Esophagus squamous epithelium (tissue), 5 donors: ENCODE measurements at regions not wholly inside any gene's neighbourhood (a gene's known extent, or its start where the extent isn't known, plus 50 kb on each side); places are given as distances from the start of the nearest gene placed in this dataset.
"Not testable (repeated sequence)": the region's sequence is repeated elsewhere in the genome, so short reads cannot be mapped to it uniquely, and the experiment has no call there.

Source experiments
- DNase-seq: peaks from one replicate; lab custom pipeline; 2025; lab: John Stamatoyannopoulos, UW
- H3K27ac ChIP-seq, 4 donors: fragments of 200-600 bp; sonication (generic); one replicate each; pipeline ENCODE4 v1.5.1; 2016 to 2019; ENCODE audit warnings: mild to moderate bottlenecking in 1 of 4
- H3K27me3 ChIP-seq, 4 donors: fragments of 200-600 bp; sonication (generic); 1 replicate in 3 of 4; 2 replicates in 1 of 4; pipeline versions ENCODE4 v1.5.1 to v1.6.0; 2017 to 2021; ENCODE audit warnings: antibody characterized with exemption in 1 of 4
- H3K36me3 ChIP-seq, 3 donors: fragments of 200-600 bp; sonication (generic); one replicate each; pipeline ENCODE4 v1.5.1; 2016 to 2019
- H3K4me1 ChIP-seq, 3 donors: fragments of 200-600 bp; sonication (generic); one replicate each; pipeline ENCODE4 v1.5.1; 2017 to 2019
- H3K4me3 ChIP-seq, 4 donors: fragments of 200-600 bp; sonication (generic); 1 replicate in 3 of 4; 2 replicates in 1 of 4; pipeline ENCODE4 v1.5.1; 2016 to 2019; ENCODE audit warnings: mild to moderate bottlenecking in 2 of 4, moderate library complexity in 1 of 4
- H3K9me3 ChIP-seq, 3 donors: fragments of 200-600 bp; sonication (generic); one replicate each; pipeline ENCODE4 v1.5.1; 2016 to 2019
- POLR2A ChIP-seq, 4 donors: fragments of 450-650 bp; IDR thresholded peaks; one replicate each; pipeline ENCODE4 v1.6.1; 2017; ENCODE audit warnings: antibody characterized with exemption in 4 of 4, mild to moderate bottlenecking in 4 of 4, moderate library complexity in 3 of 4
- WGBS, 2 donors: methylation state at CpG; one replicate each; pipeline ENCODE4 v1.1.5; 2018; 5-methylcytosine and 5-hydroxymethylcytosine counted together
- intact Hi-C: fragments of 100-400 bp; cut with DNase I; formaldehyde crosslinking; loops from one replicate; pipeline ENCODE4 v1.15.0; 2022
- TF ChIP-seq, protein P1 (sequence below), 6 experiments: fragments of 450-650 bp in 4 of 6; fragments of 200-600 bp in 2 of 6; sonication (generic) in 2 of 6; IDR thresholded peaks; one replicate each; pipeline ENCODE4 v1.5.1; 2016 to 2019; ENCODE audit warnings: antibody characterized with exemption in 6 of 6, mild to moderate bottlenecking in 4 of 6, moderate library complexity in 4 of 6
- donor health status: DM: yes; HTN: yes; CAD: no.

DNA sequence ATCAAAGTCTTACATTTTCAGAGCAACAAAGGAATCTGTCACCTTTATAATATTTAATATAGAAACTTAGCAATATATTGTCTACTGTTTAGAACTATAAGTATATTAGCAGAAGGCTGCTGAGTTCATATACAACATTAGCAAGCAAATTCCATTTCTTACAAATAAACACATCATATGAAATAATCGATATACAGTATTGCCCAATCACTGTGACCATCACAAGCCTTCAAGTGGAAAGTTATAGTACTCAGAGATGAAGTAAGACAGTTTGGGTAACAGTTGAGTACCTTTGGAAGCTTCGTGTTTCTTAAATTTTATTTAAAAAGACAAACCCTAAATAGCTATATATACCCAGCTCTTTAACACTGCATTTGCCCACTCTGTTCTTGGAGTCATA is 135.2 kb upstream of the IRX1 start:
- H3K9me3 ChIP-seq, result no peaks in the 10 kb centered on the region
- no peak overlapping the region for H3K4me3 ChIP-seq
- WGBS, 2 donors, result 64 to 82% methylated on average over 2 of the region's 2 CpGs
- H3K27ac ChIP-seq, result no peak overlapping the region
- H3K4me1 ChIP-seq, result no peaks in the 10 kb centered on the region
- intact Hi-C loops, result no loop called here
- no peaks in the 10 kb centered on the region for H3K36me3 ChIP-seq
- no peaks in the 10 kb centered on the region for H3K27me3 ChIP-seq
- no peak for DNase-seq
- TF ChIP-seq, protein P1, sequence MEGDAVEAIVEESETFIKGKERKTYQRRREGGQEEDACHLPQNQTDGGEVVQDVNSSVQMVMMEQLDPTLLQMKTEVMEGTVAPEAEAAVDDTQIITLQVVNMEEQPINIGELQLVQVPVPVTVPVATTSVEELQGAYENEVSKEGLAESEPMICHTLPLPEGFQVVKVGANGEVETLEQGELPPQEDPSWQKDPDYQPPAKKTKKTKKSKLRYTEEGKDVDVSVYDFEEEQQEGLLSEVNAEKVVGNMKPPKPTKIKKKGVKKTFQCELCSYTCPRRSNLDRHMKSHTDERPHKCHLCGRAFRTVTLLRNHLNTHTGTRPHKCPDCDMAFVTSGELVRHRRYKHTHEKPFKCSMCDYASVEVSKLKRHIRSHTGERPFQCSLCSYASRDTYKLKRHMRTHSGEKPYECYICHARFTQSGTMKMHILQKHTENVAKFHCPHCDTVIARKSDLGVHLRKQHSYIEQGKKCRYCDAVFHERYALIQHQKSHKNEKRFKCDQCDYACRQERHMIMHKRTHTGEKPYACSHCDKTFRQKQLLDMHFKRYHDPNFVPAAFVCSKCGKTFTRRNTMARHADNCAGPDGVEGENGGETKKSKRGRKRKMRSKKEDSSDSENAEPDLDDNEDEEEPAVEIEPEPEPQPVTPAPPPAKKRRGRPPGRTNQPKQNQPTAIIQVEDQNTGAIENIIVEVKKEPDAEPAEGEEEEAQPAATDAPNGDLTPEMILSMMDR (IDR thresholded peaks at IDR 0.05), result no peak
- no peak for TF ChIP-seq POLR2A (IDR thresholded peaks at IDR 0.05)

DNA sequence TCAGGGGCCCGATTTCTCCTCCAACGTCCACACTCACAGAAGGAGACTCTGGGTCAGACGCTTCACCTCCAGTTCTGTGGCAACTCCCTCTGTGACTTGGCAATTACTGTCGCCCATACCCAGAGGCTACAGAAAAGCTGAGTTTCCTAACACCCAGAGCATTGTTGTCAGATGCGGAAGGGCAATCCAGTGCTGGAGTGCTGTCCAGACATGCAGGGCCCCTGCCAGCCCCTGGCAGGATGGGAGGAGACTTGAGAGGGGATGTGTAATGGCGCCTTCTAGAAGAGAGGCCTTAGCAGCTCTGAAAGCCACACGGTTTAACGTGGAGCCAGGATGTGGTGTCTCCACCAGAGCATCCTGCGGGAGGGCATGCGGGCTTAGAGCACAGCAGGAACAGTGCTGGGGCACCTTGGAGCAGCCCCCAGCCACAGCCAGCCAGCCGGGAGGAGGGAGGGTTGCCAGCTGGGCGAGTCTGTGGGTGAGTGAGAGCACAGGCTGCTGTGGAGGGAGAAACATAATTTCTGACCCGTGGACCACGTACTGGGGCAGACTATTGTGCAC is 139.4 kb upstream of the IRX1 start:
- Histone ChIP-seq H3K9me3 (no peaks in the 10 kb centered on the region), H3K4me3 (no peak overlapping the region), H3K36me3 (no peaks in the 10 kb centered on the region), H3K27ac (no peak overlapping the region), H3K27me3 (no peaks in the 10 kb centered on the region), H3K4me1 (no peaks in the 10 kb centered on the region)
- intact Hi-C loops, result no loop called here
- WGBS, 2 donors, result 43 to 64% methylated on average over 8 to 12 of the region's 14 CpGs
- TF ChIP-seq POLR2A (IDR thresholded peaks at IDR 0.05), result no peak
- TF ChIP-seq, protein P1 (IDR thresholded peaks at IDR 0.05), result no peak
- no peak for DNase-seq

DNA sequence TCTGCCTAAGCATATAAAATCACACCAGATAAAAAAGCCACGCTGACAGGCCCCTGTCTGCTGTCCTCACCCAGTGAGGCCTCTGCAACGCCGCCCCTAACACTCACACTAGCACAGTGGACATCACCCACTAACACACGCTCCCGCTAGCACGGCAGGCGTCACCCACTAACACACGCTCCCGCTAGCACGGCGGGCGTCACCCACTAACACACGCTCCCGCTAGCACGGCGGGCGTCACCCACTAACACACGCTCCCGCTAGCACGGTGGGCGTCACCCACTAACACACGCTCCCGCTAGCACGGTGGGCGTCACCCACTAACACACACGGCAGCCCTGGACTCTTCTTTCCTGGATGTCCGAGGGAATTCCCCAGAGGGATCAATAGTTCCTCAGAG is 141.6 kb upstream of the IRX1 start:
- DNase-seq, H3K4me1 ChIP-seq, H3K36me3 ChIP-seq, H3K9me3 ChIP-seq, H3K27ac ChIP-seq, H3K27me3 ChIP-seq, H3K4me3 ChIP-seq, intact Hi-C loops: not testable (repeated sequence)
- WGBS, 2 donors, result 92 to 94% methylated on average over 10 to 11 of the region's 27 CpGs

DNA sequence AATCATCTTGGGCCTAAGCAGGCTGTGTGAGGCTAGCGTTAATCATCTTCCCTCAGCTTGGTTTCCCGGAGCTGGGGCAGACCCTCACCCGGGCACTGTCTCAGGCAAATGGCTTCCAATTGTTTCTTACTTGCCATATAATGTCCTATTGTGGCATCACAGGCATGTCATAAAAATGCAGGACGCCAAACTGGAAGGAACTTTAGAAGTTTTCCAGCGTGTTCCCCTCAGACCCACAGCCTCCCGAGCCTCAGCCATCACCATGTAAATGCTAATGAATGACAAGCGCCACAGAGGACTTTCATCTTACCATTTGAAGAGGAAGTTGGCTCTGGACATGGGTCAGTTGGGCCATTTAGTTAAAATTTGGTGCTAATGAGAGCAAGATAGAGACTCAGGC is 143.0 kb upstream of the IRX1 start:
- intact Hi-C loops, result no loop called here
- DNase-seq, result no peak
- Histone ChIP-seq H3K4me1 (no peaks in the 10 kb centered on the region), H3K27me3 (no peaks in the 10 kb centered on the region), H3K36me3 (no peaks in the 10 kb centered on the region), H3K27ac (no peak overlapping the region), H3K9me3 (no peaks in the 10 kb centered on the region), H3K4me3 (no peak overlapping the region)
- WGBS, 2 donors, result 93% methylated on average over 7 of the region's 7 CpGs
- TF ChIP-seq POLR2A (IDR thresholded peaks at IDR 0.05), result no peak
- TF ChIP-seq, protein P1 (IDR thresholded peaks at IDR 0.05), result no peak

DNA sequence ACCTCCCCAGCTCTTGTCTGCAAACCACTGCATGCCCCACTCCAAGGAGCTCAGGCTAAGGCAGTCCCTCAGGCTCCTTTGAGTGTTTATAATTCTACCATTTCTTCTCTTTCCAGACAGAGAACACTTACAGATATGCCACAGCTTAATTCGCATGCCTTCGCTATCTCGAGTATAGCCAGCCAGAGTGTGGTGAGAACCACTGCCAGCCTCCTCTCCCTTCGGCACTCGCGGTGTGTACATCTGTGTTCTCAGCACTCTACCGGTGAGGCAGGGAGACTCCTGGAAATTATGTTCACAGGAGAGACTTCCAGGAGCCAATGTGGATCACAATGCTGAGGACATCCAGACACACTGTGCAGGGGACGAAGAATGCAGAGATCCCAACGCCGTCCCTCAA is 143.7 kb upstream of the IRX1 start:
- intact Hi-C loops, result no loop called here
- no peaks in the 10 kb centered on the region for H3K9me3 ChIP-seq
- no peak for TF ChIP-seq POLR2A (IDR thresholded peaks at IDR 0.05)
- TF ChIP-seq, protein P1 (IDR thresholded peaks at IDR 0.05), result no peak
- no peak for DNase-seq
- H3K27ac ChIP-seq, result no peak overlapping the region
- no peaks in the 10 kb centered on the region for H3K27me3 ChIP-seq
- H3K36me3 ChIP-seq, result no peaks in the 10 kb centered on the region
- H3K4me1 ChIP-seq, result no peaks in the 10 kb centered on the region
- 92 to 98% methylated on average over 8 to 10 of the region's 10 CpGs for WGBS, 2 donors
- H3K4me3 ChIP-seq, result no peak overlapping the region

DNA sequence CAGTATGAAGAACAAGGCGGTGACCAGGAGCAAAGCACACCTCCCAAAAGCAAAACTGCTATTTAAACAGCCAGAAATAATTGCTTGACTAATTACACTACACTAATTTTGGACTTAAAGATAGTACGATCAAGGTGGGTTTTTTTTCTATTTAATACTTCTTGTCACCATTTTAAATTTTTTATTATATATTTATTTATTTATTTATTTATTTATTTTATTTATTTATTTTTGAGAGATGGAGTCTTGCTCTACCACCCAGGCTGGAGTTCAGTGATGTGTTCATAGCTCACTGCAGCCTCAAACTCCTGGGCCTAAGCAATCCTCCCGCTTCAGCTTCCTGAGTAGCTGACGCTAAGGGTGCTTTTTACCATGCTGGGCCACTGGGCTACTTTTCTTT is 146.2 kb upstream of the IRX1 start:
- intact Hi-C loops, result no loop called here
- DNase-seq, result no peak
- H3K27me3 ChIP-seq, result no peaks in the 10 kb centered on the region
- no peaks in the 10 kb centered on the region for H3K36me3 ChIP-seq
- no peaks in the 10 kb centered on the region for H3K4me1 ChIP-seq
- no peak overlapping the region for H3K27ac ChIP-seq
- WGBS, 2 donors, result 70 to 93% methylated on average over 4 of the region's 4 CpGs
- peaks cover 0 to 5% (median 0%) of the 10 kb centered on the region in 3 donors for H3K9me3 ChIP-seq
- H3K4me3 ChIP-seq, result no peak overlapping the region
- TF ChIP-seq, protein P1 (IDR thresholded peaks at IDR 0.05), result no peak
- TF ChIP-seq POLR2A (IDR thresholded peaks at IDR 0.05), result no peak
